WTC11 (cell line): ENCODE measurements at regions not wholly inside any gene's neighbourhood (a gene's known extent, or its start where the extent isn't known, plus 50 kb on each side); places are given as distances from the start of the nearest gene placed in this dataset.

Experiments used
- ESRRA ChIP-seq: sonication (generic); formaldehyde crosslinking; IDR thresholded peaks from 2 replicates; pipeline ENCODE4 v1.8.1; 2022; ENCODE audit warnings: mild to moderate bottlenecking, missing genetic modification reagents, borderline replicate concordance
- RELA ChIP-seq: sonication (generic); formaldehyde crosslinking; IDR thresholded peaks from 2 replicates; pipeline ENCODE4 v1.8.1; 2022; ENCODE audit warnings: missing genetic modification reagents, mild to moderate bottlenecking, borderline replicate concordance
- ZNF263 ChIP-seq: sonication (generic); formaldehyde crosslinking; IDR thresholded peaks from 2 replicates; pipeline ENCODE4 v1.8.1; 2022; ENCODE audit warnings: low read depth, mild to moderate bottlenecking, moderate library complexity, missing genetic modification reagents

DNA sequence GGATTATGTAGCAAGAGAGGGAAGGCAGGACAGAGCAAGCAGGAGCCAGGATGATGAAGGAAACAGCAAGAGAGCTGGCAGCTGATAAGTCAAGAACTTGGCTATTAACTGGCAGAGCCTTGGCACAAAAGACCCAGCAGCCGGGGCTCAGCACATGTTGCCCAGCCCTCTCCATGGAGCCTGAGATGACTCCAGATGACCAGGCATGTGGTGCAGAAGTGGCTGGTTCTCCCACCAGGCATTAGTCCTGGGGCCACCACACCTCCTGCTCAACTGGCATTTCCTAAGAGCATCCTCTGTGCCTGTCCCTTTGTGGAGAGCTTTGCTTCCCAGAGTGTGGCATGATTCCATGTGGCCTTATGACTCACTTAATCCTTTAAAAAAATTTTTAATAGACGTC, 522.6 kb downstream of the MN1 start:
- TF ChIP-seq ZNF263 (CRISPR knock-in tag) (no peak), RELA (CRISPR knock-in tag) (no peak), ESRRA (CRISPR knock-in tag) (no peak)
